ENCODE measurements at regions not wholly inside any gene's neighbourhood (a gene's known extent, or its start where the extent isn't known, plus 50 kb on each side); places are given as distances from the start of the nearest gene placed in this dataset.

DNA sequence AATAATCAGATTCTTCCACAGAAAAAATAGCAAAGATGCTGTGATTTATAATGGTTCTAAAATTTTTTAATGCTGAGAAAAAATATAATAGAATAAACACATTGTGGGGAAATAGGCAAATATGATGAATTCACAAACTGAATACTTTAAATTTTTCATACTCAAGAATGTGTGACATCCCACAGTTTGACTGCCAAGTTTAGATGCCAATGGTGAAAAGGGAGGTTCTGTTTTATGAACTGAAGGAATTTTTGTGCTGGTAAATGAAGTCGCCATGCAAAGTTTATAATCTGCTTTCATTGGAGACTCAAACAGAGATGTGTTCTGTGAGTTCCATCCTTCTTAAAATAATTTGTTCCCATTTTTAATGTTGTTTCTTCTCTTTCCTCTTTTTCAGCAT is 367.5 kb upstream of the ADAMTS16 start:
- TF ChIP-seq, protein P1, sequence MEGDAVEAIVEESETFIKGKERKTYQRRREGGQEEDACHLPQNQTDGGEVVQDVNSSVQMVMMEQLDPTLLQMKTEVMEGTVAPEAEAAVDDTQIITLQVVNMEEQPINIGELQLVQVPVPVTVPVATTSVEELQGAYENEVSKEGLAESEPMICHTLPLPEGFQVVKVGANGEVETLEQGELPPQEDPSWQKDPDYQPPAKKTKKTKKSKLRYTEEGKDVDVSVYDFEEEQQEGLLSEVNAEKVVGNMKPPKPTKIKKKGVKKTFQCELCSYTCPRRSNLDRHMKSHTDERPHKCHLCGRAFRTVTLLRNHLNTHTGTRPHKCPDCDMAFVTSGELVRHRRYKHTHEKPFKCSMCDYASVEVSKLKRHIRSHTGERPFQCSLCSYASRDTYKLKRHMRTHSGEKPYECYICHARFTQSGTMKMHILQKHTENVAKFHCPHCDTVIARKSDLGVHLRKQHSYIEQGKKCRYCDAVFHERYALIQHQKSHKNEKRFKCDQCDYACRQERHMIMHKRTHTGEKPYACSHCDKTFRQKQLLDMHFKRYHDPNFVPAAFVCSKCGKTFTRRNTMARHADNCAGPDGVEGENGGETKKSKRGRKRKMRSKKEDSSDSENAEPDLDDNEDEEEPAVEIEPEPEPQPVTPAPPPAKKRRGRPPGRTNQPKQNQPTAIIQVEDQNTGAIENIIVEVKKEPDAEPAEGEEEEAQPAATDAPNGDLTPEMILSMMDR (IDR thresholded peaks at IDR 0.05; ENCODE audit: low read length), result no peak
- no peak for TF ChIP-seq EZH2 (optimal IDR thresholded peaks at IDR 0.05; ENCODE audit: low read depth, low read length)

Data from MM.1S (cell line).